GM21528 (cell line): ENCODE measurements at regions not wholly inside any gene's neighbourhood (a gene's known extent, or its start where the extent isn't known, plus 50 kb on each side); places are given as distances from the start of the nearest gene placed in this dataset.

Source experiments
- ATAC-seq: cut with Tn5 transposase; IDR thresholded peaks from one replicate; pipeline ENCODE4 v1.9.1; 2021; ENCODE audit warnings: mild to moderate bottlenecking, moderate library complexity; ENCODE audit not compliant: unreplicated experiment, low FRiP score

DNA sequence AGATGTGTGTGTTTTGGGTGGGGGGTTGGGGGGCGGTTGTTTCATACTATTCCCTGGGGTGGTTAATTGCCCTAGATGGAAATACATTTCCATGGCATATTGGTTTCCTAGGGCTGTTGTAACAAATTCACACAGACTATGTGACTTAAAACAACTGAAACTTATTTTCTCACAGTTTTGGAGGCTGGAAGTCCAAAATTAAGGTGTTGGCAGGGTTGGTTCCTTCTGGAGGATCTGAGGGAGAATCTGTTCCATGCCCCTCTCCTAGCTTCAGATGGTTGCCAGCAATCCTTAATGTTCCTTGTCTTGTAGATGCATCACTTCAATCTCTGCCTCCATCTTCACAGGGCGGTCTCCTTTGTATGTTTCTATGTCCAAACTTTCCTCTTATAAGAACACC, 353.7 kb upstream of the ACTBL2 start:
- no peak for ATAC-seq

DNA sequence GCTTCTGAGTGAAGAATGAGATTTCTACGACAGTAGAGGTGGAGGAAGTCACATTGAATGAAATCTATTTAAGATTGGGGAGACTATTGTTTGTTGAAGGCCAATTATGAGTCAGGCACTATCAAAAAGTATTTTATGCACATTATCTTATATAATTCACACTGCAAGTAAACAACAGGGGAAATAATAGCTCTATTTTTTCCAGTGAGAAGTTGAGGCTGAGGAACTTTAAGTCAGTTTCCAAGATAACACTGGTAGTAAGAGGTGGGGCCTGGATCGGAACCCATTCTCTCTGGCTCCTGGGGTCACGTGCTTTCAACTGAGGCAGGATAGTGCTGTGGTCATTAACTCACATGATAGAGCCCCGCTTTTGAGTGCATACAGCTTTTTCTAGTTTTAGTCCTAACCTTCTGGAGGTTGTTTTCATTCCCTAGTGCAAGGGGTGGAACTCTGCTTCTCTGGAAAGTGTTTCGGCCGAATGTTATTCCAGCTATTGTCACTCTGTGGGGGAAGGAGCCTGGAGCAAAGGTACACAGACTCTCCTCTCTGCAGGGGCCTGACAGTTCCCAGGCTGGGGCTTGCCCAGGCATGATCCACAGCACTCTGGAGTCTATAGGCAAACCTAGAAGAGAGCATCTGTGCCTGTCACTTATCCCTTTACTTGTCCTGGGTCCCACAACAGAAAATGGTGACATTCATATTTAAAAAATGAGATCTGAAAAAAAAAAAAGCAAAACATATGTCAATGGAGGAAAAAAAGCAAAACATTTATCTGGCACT, 352.4 kb upstream of the ACTBL2 start:
- no peak for ATAC-seq

DNA sequence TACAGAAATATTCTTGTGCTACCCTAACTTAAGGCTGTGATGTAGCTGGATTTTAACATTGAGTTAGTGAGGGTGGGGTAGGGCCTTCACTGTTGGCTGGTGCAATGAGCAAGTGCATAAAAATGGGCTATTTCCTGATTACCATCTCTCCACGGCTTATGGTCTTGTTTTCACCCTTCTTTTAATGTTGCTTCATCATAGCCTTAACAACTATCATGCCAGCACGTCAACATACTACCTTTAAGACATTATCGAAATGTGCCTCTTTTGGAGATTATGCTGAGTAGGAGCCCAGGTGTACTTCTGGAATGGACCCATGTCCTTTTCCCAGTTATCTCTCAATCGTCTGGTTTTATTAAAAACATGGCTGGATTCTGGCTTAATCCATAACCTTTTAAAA, 350.9 kb upstream of the ACTBL2 start:
- no peak for ATAC-seq

DNA sequence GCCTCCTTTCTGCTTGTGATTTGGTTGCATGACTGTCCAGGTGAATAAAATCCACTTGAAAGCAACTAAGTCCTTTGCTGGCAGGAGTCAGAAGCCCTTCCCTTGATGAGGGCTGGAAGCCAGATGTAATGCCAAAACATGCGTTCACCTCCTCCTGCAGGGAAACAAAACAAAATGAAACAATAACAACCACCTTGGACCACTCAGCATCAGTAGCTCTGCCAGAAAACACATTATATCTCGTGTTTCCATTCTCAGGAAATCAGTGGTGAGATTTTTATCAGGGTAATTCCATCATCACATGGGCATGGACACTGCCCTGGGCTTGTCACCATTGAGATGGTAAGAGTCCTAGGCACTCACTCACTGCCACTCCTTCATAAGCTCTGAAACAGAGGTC, 350.3 kb upstream of the ACTBL2 start:
- no peak for ATAC-seq

DNA sequence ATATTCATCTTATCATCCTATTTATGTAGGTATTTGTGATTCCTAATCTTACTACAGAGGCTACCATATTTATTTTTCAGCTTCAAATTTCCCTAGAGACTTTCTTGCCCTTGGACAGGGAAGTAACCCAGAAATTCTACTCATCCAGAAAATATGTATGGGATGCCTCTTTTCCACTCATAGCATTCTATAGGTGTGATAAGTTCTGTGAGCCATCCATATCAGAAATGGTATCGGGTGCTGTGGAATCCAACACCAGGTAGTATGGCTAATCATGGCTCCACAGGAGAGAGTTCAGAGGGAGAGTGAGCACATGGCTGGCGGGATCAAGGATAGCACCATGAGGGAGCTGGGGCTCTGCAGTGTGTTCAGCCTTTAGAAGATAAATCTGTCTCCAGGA, 349.3 kb upstream of the ACTBL2 start:
- ATAC-seq = no peak

DNA sequence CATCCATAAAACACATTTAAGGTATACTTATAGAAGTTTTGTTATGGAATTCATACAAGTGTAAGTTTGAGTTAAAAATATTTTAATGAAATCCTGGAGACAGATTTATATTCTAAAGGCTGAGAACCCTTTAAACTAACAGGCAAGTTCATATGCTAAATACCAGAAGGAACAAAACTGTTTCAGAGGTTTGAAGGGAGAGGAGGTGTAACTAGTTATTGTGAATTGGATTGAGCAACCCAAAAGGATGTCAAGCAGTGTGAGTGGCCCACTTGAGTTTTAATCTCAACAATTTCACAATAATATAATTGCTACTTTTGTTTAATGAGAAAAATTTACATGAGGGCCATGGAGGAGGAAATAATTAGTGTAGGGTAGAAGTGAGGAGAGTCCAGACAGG, 348.5 kb upstream of the ACTBL2 start:
- no peak for ATAC-seq

DNA sequence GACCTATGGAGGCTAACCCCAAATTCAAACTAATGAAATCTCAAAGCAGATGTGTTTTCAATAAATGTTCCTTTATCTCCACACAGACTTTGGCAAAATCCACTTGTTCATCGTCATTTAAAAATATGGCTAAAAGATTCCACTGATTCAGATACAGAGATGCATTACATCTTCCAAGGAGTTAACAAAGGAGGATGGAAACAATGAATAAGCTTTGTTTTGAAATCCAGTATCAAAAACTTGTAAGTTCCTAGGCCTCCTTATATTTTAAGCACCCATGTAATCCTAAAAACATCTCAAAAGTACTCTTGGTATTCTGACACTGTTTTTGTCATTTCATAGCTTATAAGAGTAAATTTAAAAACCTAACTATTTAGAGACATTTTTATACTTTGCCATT, 345.6 kb upstream of the ACTBL2 start:
- no peak for ATAC-seq

DNA sequence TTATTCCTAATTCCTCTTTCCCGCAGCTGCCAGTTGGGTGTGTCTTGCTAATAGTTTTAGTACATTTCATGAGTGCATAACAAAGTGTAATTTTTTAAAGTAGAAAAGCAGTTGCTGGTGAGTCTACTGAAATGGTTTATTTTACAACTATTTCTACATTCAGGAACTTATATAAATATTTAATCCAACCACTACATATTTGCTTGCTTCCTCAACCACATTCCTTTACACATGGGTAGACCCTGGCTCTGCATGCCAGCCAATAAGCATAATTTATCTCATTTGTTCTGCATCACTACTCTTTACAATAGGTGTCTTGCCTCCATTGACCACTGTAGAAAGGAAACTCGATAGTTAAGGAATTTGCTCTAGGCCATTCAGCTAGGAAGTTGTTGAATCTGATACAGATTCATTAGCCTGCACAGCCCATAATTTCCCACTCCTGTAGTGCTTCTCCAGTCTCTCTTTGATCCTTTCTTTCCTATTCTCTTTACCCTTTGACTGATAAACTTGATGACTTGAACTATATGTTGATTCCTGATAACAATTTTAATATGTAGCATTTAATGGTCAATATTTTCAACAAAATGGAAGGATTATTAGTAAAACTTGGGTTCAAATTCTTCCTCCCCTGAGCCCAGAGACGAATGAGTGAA, 342.5 kb upstream of the ACTBL2 start:
- ATAC-seq = no peak

DNA sequence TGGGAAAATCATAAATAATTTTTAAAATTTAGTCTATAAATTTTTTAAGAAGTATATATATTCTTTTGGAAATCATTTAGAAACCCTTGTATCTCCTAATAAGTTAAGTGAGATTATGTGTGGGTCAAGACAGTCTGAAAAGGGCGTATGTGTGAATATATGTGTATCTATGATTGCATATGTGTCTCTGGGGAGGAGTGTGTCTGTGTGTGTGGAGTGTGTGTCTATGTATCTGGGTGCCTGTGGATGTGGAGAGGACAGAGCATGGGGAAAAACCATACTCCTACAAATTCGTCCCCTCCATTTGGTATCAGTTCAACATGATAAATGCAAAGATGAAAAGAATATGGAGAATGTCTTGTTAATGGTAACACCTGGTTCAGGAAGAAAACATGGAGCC, 342.0 kb upstream of the ACTBL2 start:
- no peak for ATAC-seq

DNA sequence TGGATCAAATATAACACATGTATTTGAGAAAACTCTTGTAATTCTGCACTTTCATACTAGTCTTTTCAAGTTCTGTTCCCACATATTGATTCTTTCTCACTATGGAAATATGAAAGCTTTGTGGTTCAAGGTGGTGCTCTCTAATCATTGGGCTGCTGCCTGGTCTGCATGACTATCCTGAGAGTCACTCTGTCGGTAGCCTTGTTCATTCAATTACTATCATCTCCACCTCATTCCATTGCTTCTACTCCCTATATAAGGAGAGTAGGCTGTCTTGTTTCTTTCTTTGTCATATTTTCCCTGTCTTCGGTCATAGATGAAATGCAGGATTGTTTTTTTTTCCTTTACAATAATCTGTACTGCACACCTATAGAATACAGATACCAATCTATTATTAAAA, 341.4 kb upstream of the ACTBL2 start:
- no peak for ATAC-seq

DNA sequence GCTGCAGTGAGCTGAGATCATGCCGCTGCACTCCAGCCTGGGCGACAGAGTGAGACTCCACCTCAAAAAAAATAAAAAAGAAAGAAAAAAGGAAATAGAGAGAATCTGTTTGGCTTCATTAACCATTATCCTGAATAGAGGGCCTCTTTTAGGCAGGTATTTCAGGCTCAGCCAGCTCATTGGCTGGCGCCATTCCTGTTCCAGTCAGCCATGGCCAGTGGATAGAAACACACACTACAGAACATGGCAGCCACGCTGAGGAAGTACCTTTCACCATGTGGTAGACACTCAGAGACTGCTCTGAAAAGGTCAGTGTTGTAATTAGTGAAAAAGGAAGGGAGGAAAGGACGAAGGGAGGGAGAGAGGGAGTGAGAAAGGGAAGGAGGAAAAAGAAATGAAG, 340.0 kb upstream of the ACTBL2 start:
- no peak for ATAC-seq

DNA sequence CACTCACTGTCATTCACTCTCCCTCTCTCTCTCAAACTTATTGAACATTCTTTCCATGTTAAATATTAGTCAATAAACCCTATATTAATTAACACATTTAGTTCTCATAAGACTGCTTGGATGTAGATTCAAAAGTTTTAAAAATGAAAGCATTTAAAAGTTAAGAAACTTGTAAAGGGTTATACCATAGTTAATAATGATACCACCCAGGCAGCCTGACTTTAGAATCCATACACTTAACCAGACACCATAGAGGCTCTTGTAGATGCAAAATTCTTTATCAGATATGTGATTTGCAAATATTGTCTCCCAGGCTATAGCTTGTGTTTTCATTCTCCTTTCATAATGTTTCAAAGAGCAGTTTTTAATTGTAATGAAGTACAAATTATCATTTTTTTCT, 335.8 kb upstream of the ACTBL2 start:
- no peak for ATAC-seq

DNA sequence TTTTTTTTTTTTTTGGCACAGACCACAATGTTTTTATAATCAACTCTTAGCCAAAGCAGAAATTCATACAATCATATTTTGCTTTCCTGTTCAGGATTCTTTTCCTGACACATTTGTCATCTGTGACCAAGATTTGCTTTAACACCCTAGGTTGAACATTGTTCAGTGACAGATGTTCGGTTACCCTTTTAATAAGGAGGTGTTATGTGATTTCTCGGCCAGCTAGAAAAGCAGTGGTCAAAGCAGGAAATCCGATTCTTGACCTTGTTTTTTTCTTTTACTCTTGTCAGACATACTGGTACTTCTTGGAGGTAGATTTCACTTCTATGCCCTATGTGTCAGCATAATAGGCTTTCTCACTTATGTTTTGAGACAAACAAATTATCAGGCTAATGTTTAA, 335.3 kb upstream of the ACTBL2 start:
- no peak for ATAC-seq

DNA sequence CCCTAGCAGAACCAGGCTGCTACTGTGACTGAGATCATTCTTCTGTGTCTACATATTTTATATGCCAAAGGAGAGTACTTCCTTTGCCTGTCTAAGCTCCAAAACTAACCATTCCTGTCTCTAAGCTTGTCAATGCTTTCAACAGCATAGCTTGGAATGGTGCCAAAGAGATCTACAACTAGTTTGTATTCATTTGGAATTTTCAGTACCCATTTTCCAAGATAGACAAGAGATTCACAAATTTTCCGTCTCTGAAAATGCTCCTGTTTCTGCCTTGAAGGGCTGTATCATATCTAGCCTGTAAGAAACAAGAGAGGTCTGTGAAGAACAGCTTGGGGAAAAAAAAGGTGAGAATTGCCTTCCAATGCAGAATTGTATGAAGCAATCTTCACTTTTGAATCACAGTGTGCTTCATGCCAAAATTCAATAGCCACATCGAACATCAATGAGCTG, 334.4 kb upstream of the ACTBL2 start:
- no peak for ATAC-seq

DNA sequence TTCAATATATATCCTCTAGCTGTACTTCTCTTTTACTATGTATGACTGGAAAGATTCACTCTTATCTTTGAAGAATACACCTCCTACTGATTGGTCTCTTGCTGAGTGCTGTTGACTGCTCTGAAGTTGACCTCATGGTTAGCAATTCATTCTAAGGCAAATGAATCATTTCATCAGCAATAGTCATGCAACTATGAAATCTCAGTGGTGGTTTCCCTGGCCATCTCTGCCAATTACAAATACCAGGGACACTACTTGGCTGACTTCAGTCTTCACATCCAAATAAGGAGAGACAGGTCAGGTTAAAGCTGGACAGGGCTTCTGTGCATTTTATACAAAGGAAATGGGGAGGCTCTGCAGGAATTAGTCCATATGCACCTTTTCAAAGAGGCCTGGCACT, 333.5 kb upstream of the ACTBL2 start:
- ATAC-seq = no peak

DNA sequence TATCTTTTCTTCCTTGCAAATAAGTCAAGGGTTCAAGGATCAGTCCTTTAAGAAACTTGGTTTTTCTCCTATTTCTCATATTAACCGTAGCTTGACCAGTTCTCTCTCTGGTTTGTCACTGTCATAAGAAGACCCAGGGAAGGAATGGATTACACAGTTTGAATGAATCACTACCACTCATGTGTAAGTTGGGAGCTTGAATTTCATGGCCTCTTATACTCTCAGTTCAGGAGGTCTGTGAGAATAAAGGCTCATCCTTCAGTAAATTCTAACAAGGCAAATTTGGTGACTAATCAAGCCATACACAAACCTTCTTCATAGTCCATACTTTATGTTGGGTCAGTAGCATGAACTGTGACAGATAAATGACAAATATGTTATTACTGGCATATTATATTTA, 323.1 kb upstream of the ACTBL2 start:
- ATAC-seq = no peak

DNA sequence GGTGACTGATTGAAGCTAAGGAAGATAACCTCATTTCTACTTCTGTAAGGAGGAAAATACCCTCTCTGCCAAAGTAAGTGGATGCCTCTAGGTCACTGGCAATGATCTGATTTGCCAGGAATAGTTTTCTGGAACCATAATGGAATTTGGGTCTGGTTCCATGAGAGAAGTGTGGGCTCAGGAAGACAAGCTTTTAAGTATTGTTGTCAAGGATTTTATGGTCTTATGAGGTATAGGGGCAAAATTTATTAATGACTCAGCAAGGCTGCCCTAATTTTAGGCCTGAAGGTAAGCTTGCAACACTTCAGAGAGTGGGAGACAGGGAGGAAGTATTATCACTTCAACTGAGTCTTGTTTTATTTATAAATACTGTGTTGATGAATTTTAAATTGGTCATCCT, 322.6 kb upstream of the ACTBL2 start:
- no peak for ATAC-seq

DNA sequence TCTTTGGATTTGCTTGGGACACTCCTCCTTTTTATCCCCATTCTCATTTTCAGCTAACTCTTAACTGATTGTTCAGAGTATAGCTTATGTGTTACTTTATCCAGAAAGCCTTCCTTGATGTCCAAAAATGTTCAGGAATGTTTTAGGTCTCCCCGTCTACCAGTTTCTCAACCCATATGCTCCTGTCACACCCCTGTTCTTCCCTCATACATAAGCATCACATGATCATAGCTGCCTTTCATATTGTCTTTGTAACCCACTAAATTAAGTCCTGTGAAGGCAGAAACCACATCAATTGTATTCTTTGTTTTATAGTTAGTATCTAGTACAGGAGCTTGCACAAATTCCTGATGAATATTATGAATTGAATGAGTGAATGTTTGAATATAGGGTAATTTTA, 321.9 kb upstream of the ACTBL2 start:
- ATAC-seq = no peak

DNA sequence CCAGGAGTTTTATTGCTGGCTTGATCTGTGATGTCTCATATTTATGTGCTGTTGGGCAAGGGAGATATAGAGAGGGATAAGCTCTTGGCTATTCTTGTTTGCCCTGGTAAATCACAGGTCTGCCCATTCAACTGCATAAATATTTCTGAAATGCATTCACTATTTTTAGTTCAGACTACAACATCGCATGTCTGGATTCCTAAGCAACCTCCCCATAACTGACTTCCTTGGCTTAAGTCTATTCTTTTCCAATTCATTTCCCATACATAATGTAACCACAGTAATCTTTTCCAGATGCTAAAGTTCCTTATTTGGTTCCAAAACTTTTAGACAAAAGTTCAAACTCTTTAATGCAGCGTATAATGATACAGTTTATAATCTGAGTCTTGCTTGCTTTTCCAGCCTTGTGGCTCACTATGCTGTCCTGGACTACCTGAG, 321.4 kb upstream of the ACTBL2 start:
- ATAC-seq = no peak

DNA sequence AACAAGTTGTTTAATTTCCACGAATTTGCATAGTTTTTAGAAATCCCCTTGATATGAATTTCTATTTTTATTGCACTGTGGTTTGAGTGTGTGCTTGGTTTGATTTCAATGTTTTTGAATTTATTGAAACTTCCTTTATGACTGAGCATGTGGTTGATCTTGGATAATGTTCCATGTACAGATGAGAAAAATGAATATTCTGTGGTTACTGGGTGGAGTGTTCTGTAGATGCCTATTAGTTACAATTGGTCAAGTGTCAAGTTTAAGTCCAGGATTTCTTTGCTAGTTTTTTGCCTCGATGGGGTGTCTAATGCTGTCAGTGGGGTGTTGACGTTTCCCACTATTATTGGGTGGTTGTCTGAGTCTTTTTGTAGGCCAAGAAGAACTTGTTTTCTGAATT, 319.5 kb upstream of the ACTBL2 start:
- ATAC-seq = no peak

DNA sequence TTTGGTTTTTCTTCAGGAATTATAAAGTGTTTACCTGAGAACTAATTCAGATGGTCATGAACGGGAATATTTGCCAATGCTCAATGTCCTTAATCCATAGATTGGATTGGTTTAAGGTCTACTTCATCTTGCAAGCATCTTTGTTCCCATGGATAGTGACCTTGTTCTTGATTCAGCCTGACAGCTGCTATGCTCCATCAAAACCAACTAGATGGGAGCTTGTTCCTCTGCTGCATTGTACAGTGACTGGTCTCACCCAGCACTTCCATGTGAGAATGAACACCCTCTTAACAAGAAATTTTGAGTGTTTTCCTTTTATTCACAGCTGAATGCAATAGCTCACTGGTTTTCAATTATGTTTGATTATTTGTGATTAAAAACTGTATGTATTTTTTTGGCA, 312.6 kb upstream of the ACTBL2 start:
- no peak for ATAC-seq

DNA sequence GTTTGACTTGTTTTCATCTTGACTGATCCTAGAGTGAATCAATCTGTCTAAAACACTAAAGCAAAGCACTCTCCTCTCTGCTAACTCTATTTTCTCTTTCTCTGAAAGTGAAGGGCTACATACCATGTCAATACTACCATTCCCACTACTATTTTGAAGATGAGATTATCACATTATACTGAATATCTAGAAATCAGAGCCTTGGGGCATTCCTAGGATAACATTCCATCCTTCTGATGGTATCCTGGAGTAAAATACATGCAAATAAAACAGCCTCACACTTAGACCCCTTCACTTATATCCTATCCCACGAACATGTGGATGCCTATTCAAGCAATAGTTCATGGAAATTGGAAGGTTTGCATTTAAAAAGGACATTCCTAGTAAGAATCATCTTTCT, 309.3 kb upstream of the ACTBL2 start:
- ATAC-seq = no peak
